ENCODE measurements at regions not wholly inside any gene's neighbourhood (a gene's known extent, or its start where the extent isn't known, plus 50 kb on each side); places are given as distances from the start of the nearest gene placed in this dataset.
"Not testable (repeated sequence)": the region's sequence is repeated elsewhere in the genome, so short reads cannot be mapped to it uniquely, and the experiment has no call there.

DNA sequence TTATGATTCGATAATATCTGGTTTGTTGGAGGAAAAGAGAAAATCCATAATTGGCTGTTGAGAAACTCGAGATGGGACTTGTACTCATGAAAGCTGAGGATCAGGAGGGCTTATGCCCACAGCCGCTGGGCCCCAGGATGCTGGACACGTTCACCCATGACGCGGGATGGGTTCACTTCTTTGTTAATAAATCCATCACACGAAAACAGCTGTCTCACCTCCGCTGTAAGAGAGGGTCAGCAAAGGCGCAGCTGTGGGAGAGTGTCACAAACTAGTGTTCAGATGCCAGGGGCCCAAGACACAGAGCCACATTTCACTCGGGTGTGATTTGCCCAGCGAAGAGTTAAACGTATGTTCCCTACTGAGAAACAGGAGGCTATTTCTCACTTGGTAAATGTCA is 315.1 kb downstream of the THBS2 start:
- no peak for DNase-seq (ENCODE audit: low read depth)

DNA sequence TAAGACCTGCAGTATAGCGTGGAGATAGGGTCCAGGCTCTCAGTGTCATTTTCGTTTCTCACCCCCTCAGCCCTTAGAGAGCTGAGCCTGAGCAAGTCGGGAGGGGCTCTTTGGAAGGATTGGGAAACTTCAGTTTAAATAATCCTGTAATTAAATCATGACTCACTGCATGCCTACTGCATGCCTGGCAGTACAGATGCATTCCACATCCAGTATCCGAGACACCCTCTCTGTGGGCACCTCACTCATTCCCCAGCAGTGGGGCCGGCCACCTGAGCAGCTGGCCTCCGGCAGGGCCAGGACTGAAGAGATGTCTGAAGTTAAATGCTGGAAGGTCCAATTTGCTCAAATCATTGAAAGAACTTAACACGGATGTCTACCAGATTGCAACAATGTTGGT is 316.6 kb downstream of the THBS2 start:
- no peak for DNase-seq (ENCODE audit: low read depth)

DNA sequence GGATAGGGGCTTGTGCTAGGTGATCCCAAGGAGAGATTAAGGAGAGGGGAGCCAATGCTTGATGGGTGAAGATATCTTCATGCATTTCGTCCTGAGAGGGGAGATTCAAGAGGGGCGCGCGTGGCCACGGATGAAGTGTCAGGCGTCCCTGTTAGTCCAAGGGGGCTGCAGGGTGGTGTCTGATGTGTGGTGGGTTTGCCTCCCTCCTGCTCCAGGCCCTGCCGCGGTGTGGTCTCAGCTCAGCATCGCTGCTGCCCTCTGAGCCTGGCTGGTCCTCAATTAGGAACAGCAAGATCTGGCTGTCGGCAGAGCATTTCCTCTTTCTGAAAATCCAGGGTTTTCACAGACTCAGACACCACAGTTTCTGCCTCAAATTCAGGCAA is 318.0 kb downstream of the THBS2 start:
- no peak for DNase-seq (ENCODE audit: low read depth)

DNA sequence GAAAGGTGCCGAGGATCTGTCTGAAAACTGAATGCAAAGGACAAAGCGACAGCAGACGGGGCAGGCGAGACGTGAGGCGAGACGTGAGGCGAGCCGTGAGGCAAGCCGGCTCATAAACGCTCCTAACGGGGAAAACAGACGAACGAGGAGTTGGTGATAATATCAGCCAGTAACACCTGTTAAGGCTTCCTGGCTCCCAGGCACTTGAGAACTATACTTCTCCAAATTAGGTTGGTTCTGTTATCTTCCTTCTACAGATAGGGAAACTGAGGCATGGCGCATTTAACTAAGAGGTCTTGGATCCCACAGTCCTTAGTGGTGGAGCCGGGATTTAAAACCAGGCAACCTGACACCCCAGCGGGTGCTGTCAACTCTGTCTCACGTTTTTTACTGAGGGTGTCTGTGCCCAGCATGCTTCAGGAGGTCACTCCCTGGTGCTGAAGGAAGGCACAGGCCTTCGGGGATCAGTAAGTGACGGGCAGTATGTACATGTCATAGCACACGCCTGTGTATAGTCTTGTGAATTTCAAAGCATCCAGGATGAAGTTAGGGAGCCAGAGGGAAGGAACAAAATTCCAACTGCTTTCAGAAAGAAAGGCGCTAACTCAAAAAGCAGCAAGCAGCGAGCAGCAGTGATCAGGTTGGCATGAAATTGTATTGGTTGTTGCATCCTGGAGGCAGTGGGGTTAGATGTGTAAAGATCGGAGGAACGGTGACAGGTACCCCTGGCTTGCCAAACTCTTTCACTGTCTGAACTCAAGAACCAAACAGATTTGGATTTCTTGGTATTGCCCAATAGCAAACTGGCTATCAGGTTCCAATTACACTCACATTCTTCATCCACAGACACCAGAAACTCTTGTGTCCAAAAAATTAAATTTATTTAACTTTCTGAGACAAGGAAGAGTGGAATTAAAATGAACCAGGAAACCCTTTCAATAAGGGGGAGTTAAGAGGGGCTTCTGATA is 318.7 kb downstream of the THBS2 start:
- DNase-seq (ENCODE audit: low read depth), result no peak

DNA sequence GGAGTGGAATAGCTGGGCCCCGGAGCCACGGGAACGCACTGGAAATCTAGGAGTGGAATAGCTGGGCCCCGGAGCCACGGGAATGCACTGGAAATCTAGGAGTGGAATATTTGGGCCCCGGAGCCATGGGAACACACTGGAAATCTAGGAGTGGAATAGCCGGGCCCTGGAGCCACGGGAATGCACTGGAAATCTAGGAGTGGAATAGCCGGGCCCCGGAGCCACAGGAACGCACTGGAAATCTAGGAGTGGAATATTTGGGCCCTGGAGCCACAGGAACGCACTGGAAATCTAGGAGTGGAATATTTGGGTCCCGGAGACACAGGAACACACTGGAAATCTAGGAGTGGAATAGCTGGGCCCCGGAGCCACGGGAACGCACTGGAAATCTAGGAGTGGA is 321.5 kb downstream of the THBS2 start:
- not testable (repeated sequence) for DNase-seq (ENCODE audit: low read depth)

DNA sequence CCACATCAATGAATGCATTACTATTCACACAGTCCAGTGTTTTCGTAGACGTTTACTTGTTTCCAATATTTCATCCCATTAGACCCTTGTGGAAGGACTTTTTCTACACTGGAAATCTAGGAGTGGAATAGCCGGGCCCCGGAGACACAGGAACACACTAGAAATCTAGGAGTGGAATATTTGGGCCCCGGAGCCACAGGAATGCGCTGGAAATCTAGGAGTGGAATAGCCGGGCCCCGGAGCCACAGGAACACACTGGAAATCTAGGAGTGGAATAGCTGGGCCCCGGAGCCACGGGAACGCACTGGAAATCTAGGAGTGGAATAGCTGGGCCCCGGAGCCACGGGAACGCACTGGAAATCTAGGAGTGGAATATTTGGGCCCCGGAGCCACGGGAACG is 322.6 kb downstream of the THBS2 start:
- not testable (repeated sequence) for DNase-seq (ENCODE audit: low read depth)

DNA sequence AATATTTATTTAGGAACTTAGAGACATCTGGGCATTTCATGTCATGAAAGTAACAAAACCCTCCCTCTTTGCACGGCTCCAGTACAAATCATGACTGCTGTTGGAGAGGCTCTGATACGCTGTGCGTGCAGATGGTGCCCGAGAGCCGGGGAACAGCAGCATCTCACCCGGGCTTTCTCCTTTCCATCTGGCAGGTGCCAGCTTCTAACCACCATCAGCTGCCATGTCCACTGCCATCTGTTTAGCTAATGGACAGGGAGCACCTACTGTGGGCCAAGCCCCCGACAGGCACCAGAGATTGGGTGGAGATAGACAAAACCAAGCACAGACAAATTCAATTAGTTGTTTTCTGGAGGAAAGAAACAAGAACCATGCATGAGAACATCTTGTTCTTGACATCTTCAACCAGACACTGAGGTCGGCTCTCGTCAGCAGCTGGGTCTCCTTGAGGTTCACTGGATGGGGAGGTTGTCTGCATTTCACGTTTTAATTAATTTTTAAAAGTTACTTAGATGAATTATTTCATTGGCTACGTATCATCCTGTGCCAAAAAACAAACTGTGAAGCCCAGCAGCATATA is 323.7 kb downstream of the THBS2 start:
- no peak for DNase-seq (ENCODE audit: low read depth)

DNA sequence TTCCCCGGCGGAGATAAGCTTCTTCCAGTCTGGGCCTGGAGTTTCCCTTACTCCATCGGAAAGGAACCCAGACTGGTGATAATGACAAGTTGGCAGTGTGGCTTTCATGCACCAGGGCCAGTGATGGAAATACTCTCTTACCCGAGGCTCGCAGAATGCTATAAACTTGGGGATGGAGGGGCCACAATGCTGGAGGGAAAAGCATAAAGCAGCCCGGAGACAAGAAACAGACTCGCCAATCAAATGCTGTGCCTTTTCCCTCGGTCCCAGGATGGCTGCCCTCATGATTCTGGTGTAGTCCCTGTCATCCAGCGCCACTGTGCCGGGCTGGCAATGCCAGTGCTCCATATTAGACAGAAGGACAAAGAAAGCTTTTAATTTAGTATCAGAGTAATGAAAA is 325.6 kb downstream of the THBS2 start:
- no peak for DNase-seq (ENCODE audit: low read depth)

DNA sequence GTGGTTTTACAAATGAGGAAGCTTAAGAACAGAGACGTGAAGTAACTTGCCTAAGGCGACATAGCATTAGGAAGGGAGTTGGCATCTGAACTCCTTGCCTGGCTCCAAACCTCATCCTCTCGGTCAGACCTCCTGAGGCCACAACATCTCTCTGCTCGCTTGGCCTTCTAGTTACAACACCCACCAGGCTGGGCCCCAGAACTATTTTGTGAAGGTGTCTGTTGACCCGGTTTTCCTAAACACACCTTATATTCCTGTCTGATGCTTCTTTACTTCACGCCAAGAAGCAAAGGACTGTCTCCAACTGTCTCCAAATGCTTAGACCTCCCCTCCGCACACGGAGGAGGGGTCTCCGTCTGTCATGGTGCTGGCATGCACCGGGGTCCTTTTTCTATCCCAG is 326.6 kb downstream of the THBS2 start:
- DNase-seq (ENCODE audit: low read depth), result no peak

DNA sequence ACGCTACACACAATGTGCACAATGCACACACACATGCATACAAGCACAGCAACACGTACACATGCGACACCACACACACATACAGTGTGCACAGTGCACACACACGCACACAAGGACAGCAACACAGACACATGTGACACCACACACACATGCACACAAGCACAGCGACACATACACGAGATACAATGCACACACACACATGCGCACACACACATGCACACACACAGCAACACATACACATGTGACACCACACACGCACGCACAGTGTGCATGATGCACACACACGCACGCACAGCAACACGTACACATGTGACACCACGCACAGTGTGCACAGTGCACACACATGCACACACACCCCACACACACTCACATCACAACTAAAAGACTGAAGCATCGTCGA is 327.3 kb downstream of the THBS2 start:
- no peak for DNase-seq (ENCODE audit: low read depth)

DNA sequence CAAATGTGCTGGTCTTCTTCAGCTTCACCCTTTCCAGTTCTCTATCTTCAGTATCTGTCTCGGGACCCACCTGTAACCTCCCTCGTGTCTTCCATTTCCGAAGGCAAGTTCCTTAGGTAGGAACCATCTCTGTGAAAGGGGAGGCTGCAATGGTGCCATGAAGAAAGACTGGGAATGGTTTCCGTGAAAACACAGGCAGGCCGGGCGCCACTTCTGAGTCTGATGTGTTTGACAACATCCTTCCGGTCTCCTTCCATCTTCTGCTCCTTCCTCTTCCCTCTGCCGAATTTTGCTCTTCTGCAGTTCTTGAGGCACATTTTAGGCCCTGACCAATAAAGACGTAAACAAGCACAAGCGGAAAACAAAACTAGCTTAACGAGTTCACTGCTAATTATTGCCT is 328.0 kb downstream of the THBS2 start:
- no peak for DNase-seq (ENCODE audit: low read depth)

DNA sequence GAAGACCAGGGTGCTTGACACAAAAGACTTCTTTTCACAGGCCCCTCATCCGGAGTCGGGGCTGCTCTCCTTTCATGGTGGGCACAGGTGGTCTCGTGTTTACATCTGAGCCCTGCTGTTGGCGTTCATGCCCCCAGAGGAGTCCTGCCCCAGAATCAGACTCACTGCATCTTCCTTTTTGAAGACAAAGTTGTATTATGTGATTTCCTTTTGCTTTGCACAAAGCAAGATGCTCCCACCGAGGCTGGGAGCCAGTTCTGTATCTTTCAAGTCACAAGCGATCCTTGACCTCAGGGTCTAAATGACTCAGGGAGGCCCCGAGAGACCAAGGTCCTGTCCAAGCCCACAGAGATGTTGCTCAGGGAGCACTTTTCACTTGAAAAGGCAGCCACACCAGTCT is 330.5 kb downstream of the THBS2 start:
- DNase-seq (ENCODE audit: low read depth), result no peak

DNA sequence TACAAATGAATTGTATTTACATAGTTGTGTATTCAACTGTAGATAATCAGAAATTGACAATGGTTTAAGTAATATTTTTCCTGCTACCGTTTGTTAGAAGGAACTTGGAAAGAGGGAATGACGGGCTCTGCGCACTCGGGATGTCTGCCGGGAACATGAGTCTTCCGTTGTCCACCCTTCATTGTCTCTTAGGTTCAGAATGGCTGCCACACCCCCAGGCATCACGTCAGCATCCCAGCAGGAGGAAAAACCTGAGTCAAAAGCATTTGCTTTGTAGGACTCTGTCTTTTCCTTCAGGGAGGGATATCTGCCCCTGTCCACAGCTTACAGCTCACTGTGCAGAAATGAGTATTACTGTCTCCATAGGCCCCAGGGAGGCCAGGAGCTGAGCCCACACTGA is 331.2 kb downstream of the THBS2 start:
- DNase-seq (ENCODE audit: low read depth), result no peak

DNA sequence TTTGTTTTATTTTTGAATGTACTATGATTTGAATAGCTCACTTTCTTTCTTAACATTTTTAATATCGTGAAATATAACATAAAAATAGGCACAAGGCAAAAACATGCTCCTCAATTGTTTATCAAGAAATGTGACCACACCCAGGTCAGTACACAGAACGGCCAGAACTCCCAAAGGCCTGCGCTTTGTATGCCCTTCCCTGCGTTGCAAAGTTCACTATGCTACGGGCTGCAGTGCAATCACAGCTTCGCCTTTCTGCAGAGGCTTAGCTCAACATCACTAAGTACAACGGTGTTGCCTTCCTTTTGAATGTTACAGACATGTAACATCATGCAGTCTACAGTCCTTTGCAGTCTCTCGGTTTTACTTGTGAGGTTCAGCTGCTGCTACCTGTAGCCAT is 333.4 kb downstream of the THBS2 start:
- DNase-seq (ENCODE audit: low read depth), result no peak

DNA sequence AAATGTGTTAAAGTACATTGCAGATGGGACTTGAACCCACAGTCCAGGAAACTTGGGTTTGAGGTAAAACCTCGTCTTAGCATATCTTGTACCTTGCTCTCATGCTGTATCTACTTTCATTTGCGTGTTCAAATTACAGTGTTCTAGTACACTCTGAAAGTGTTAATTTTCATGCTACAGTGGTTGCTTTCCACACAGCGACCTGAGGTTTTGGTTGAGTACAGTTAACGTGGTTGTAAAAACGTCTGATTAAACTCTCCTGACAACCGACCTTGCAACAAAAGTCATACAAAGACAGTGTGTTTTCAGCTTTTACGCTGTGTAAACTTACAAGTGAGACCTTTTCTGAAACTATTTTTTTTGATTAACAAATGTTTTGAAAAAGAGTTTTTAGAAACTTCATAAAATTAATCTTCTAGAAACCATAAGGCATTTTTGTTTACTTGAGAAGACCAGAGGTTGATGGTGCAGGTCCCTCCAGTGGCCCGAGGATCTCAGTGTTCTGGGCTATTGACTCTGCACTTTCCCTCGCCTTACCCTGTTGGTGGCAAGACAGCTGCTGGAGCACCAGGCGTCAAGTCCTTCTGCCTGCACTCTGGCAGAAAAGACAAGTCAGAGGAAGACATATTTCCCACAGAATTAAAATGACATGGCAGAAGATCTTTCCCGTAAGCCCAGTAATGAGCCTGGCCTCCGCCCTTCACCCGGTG is 334.0 kb downstream of the THBS2 start:
- no peak for DNase-seq (ENCODE audit: low read depth)

DNA sequence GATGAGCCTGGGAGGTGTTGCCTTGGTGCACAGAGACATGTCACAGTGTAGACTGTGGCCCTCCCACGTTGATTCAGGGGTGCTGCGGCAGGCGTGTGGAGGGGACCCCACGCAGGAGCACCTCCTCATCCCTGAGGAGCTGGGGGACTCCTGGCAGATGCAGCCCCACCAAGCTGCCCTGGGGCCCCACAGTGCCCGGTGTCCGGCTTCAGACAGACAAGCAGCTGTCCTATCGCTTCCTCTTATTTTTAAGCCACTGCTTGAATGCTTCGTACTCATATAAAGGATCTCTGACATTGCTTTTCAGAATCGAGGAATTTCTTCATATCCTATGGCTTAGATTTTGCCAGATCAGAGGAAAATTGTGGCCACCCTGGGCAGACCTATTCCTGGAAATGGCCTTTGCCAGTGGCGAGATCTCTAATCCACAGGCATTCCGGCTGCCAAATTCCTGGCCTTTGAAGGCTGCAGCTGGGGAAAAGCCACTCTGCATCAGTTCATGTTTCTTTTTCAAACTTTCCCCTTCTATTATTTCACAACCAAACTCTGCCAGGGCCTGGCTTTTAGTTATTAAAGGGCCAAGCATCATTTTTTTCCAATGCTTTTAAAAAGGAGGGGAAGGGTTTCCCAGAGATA is 337.0 kb downstream of the THBS2 start:
- no peak for DNase-seq (ENCODE audit: low read depth)

DNA sequence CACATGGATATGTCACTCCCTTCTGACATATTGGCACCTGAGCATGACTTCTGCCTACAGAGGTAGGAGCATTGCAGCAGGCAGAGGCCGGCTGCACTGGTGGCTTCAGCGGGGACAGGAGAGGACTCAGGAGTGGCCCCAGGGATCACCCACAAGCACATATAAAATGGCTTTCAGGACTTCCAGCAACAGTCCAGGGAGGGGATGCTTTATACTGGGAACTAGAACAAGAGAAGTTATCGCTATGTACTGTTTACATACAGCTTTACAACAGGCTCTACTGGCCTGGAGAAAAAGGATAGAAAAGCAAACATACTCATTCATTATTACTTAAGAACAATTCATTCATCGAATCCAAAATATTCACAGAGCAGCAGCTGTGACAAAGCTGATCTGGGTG is 337.8 kb downstream of the THBS2 start:
- DNase-seq (ENCODE audit: low read depth), result no peak

DNA sequence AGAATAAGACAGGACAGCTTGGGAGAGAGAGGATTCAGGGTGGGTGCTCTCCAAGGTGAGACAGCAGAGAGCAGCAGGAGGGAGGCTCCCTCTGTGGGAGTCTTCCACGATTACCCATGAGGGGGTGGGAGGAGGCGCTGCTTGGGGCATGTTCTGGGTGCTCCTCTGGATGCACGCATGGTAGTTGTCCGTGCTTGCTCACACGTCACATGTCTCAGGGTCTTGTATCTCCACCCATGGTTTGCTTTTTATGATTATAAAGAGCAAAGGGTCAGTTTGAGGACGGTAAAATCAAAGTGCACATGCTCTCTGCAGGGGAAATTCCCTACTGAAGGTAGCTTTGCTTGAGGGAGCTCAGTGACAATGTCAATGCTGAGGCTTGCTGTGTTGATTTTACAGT is 338.4 kb downstream of the THBS2 start:
- DNase-seq (ENCODE audit: low read depth), result no peak

DNA sequence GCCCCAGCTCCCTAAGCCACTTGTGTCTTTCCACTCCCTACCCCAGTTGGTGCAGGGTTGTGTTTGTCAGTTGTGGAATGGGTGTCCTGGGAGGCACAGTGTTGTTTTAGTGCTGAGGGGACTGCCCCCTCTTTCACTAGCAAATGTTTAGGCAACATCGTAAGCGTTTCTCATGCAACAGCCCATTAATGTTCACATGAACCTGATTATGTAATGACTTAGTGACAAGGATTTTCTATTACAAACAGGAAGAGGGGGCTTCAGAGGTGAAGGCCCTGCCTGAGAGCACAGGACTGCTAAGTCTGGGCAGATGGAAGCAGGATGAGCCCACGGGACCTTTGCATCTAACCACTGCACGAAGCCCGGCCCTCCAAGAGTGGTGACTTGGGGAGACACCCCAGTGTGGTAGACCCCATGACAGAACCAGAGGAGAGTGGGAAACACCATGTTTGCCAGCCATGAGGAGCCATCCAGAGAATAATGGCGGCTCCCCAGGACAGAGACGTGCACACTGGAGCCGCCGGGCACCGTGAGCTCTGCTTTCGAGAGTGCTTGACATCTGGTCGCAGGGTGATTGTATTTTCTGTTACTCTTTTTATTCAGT is 339.7 kb downstream of the THBS2 start:
- no peak for DNase-seq (ENCODE audit: low read depth)

DNA sequence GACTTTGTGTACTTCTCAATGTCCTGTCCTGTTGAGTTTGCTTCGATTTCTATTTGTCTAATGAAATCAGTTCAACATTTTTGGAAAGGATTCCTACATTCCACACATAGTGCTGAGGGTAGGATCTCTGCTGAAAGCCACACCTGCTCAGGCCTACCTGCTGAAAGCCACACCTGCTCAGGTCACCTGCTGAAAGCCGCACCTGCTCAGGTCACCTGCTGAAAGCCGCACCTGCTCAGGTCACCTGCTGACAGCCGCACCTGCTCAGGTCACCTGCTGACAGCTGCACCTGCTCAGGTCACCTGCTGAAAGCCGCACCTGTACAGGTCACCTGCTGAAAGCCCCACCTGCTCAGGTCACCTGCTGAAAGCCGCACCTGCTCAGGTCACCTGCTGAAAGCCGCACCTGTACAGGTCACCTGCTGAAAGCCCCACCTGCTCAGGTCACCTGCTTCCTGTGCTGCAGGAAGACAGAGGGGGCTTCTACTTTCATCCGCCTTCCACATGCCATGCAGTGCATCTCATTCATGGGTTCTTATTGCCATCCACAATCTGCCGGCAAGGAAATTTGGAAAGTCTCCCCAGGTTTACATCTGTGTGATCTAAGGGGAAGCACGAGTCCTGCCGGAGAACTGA is 340.3 kb downstream of the THBS2 start:
- not testable (repeated sequence) for DNase-seq (ENCODE audit: low read depth)

DNA sequence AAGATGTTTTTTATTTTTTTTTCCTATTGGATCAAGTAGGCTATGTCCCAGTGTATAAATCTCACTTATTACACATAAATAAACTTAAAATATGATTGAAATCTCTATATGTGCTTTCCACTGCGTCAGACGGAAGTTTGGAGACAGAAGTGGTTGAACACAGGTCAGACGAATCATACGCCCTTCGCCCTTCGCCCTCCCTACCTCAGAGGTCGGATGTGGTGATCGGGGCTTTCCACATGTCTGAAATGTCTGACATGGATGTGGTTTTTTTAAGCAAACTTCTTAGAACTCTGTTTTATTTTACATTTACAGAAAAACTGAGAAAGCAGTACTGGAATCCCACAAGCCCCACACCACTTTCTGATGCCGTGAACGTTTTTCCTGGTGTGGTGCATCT is 344.4 kb downstream of the THBS2 start:
- no peak for DNase-seq (ENCODE audit: low read depth)

DNA sequence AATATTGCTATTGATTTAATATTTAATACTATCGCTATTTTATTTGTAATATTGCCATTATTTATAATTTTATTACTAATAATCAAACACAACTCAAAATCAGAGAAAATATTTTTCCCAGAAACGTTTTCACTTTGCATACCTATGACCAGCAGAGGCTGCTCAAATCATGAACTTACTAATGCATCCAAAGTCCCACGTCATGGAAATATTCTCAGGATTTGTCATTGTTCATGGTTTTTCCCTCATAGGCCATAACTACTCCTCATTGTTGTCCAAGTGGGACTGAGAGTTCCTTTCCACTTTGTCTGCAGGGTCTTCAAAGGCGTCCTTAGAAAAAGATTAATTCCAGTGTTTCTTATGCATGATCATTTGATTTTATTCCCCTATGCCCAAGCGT is 344.8 kb downstream of the THBS2 start:
- no peak for DNase-seq (ENCODE audit: low read depth)

Data from activated T-helper 9 cell treated with anti-CD3 and anti-CD28 coated beads, Interleukin-2, amount 50 U/mL, for 16 hours (primary cell).